SK-N-MC (cell line): ENCODE measurements at regions not wholly inside any gene's neighbourhood (a gene's known extent, or its start where the extent isn't known, plus 50 kb on each side); places are given as distances from the start of the nearest gene placed in this dataset.

Experiments used
- EZH2 ChIP-seq: fragments of 200-600 bp; sonication (generic); IDR thresholded peaks from one replicate; pipeline ENCODE4 v1.6.1; 2017; ENCODE audit warnings: antibody characterized with exemption
- FOXP2 ChIP-seq: optimal IDR thresholded peaks from 2 replicates; pipeline ENCODE3; 2011; ENCODE audit warnings: mild to moderate bottlenecking, moderate library complexity; ENCODE audit not compliant: insufficient read depth; ENCODE audit errors: extremely low read length, control extremely low read depth
- POLR2AphosphoS5 ChIP-seq: IDR thresholded peaks from 2 replicates; pipeline ENCODE4 v1.6.1; 2012; ENCODE audit warnings: mild to moderate bottlenecking, low read depth, low read length, borderline replicate concordance

DNA sequence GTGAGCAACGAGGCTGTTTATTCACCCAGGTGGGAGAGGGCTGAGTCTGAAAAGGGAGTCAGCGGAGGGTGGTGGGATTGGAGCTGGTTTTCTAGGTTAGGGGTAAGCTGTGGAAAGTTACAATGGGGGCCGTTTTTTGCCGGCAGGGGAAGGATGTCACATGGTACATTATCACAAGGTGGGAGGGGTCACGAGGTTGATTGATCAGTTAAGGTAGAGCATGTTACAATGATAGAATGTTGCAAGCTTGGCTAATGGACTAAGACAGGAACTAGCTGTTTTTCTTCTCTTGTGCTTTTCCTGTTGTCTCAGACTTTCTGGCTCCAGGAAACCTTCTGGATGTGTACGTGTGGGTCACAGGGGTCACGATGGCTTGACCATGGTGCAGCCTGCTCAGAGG lies 536.3 kb upstream of the HTR2C start:
- TF ChIP-seq EZH2, result no peak
- no peak for TF ChIP-seq POLR2AphosphoS5
- no peak for TF ChIP-seq FOXP2
